BLaER1 treated with 17β-estradiol and CSF1 and Interleukin-3, amounts not matched to agents 10 nM and 100 nM (cell line): ENCODE measurements at regions not wholly inside any gene's neighbourhood (a gene's known extent, or its start where the extent isn't known, plus 50 kb on each side); places are given as distances from the start of the nearest gene placed in this dataset.

Experiments
- H3K27ac ChIP-seq, 11 experiments: shearing (Covaris generic); formaldehyde crosslinking; 2 replicates each; pipeline ENCODE4 v1.8.1; 2022
- H3K27me3 ChIP-seq, 11 experiments: shearing (Covaris generic); formaldehyde crosslinking; 2 replicates each; pipeline ENCODE4 v1.8.1; 2022
- H3K36me3 ChIP-seq, 11 experiments: shearing (Covaris generic); formaldehyde crosslinking; 2 replicates each; pipeline ENCODE4 v1.8.1; 2022
- H3K4me1 ChIP-seq, 10 experiments: shearing (Covaris generic); formaldehyde crosslinking; 2 replicates each; pipeline ENCODE4 v1.8.1; 2022
- H3K4me2 ChIP-seq, 11 experiments: shearing (Covaris generic); formaldehyde crosslinking; 2 replicates each; pipeline ENCODE4 v1.8.1; 2022
- H3K4me3 ChIP-seq, 10 experiments: shearing (Covaris generic); formaldehyde crosslinking; 2 replicates each; pipeline ENCODE4 v1.8.1; 2022
- H3K9ac ChIP-seq, 11 experiments: shearing (Covaris generic); formaldehyde crosslinking; 2 replicates each; pipeline ENCODE4 v1.8.1; 2022
- H3K9me3 ChIP-seq, 11 experiments: shearing (Covaris generic); formaldehyde crosslinking; replicated peaks in 1 of 11; 2 replicates each; pipeline ENCODE4 v1.8.1; 2022
- H4K20me1 ChIP-seq, 11 experiments: shearing (Covaris generic); formaldehyde crosslinking; 2 replicates each; pipeline ENCODE4 v1.8.1; 2022
- Cebpa-rat ChIP-seq, 11 experiments: shearing (Covaris generic); IDR thresholded peaks; 2 replicates each; pipeline ENCODE4 v1.8.1; 2022

DNA sequence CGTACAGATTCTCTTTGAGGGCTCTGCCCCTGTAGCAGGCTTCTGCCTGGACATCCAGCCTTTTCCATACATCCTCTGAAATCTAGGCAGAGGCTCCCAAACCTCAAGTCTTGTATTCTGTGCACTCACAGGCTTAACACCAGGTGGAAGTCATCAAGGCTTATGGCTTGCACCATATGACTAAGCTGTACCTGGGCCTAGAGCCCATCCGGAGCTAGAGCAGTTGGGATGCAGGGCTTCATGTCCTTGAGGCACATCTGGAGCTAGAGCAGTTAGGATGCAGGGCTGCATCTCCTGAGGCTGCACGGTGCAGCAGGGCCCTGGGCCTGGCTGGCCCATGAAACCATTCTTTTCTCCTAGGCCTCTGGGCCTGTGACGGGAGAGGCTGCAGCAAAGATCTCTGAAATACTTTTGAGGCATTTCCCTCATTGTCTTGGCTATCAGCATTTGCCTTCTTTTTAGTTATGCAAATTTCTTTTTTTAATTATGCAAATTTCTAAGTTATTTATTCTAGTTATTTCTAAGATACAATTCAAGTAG lies 98.7 kb downstream of the CD24 start:
- H3K9ac ChIP-seq: no peak overlapping the region
- no peaks in the 10 kb centered on the region for H4K20me1 ChIP-seq
- peak overlapping the region in 1 of 10 experiments; percentile 22; a peak in 1 of 20 replicates for H3K4me3 ChIP-seq
- peaks cover 30 to 44% (median 36%) of the 10 kb centered on the region in 11 experiments for H3K9me3 ChIP-seq
- no peak for TF ChIP-seq Cebpa-rat (IDR thresholded peaks at IDR 0.05)
- H3K27ac ChIP-seq: no peak overlapping the region
- no peaks in the 10 kb centered on the region for H3K4me1 ChIP-seq
- H3K27me3 ChIP-seq: no peaks in the 10 kb centered on the region
- H3K4me2 ChIP-seq: no peak overlapping the region
- peaks cover 0 to 5% (median 0%) of the 10 kb centered on the region in 11 experiments; a peak in 2 of 22 replicates for H3K36me3 ChIP-seq

DNA sequence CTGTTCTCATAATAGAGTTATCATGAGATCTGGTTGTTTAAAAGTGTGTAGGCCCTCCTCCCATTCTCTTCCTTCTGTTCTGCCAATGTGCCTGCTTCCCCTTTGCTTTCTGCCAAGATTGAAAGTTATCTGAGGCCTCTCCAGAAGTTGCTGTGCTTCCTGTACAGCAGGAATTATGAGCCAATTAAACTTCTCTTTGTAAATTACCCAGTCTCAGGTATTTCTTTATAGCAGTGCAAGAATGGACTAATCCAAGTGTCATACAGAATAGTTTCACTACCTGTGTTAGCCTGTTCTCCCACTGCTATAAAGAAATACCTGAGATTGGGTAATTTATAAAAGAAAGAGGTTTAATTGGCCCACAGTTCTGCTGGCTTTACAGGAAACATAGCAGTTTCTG lies 100.0 kb downstream of the CD24 start:
- Histone ChIP-seq H3K4me3 (no peak overlapping the region), H3K9ac (no peak overlapping the region), H3K27me3 (no peaks in the 10 kb centered on the region), H3K9me3 (peaks cover 30 to 47% (median 36%) of the 10 kb centered on the region in 11 experiments), H4K20me1 (no peaks in the 10 kb centered on the region), H3K4me2 (no peak overlapping the region), H3K36me3 (peaks cover 0 to 5% (median 0%) of the 10 kb centered on the region in 11 experiments; a peak in 2 of 22 replicates), H3K4me1 (no peaks in the 10 kb centered on the region), H3K27ac (no peak overlapping the region)
- no peak for TF ChIP-seq Cebpa-rat (IDR thresholded peaks at IDR 0.05)

DNA sequence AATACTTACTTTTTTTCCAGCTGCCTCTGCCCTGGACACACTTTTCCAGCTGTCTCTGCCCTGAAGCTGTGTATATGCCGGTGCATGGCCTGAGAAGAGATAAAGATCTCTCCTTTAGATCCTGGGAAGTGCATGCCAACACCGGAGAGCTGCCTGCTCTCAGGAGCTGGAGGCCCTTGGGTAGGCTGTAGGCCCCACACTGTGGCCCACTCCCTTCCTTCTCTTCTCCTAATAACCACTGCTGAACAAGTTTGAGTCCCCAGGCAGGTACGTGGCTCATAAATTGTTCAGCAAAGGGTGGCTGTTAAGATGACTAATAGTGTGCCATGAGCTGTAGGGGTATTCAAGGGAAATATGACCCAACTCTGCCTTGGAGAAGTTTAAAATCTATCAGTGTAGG lies 102.5 kb downstream of the CD24 start:
- Histone ChIP-seq H3K9me3 (peaks cover 28 to 57% (median 40%) of the 10 kb centered on the region in 11 experiments), H3K9ac (no peak overlapping the region), H3K27me3 (no peaks in the 10 kb centered on the region), H3K36me3 (peaks cover 0 to 5% (median 0%) of the 10 kb centered on the region in 11 experiments; a peak in 2 of 22 replicates), H3K4me1 (no peaks in the 10 kb centered on the region), H4K20me1 (no peaks in the 10 kb centered on the region), H3K4me2 (no peak overlapping the region), H3K27ac (no peak overlapping the region), H3K4me3 (no peak overlapping the region)
- TF ChIP-seq Cebpa-rat (IDR thresholded peaks at IDR 0.05): no peak

DNA sequence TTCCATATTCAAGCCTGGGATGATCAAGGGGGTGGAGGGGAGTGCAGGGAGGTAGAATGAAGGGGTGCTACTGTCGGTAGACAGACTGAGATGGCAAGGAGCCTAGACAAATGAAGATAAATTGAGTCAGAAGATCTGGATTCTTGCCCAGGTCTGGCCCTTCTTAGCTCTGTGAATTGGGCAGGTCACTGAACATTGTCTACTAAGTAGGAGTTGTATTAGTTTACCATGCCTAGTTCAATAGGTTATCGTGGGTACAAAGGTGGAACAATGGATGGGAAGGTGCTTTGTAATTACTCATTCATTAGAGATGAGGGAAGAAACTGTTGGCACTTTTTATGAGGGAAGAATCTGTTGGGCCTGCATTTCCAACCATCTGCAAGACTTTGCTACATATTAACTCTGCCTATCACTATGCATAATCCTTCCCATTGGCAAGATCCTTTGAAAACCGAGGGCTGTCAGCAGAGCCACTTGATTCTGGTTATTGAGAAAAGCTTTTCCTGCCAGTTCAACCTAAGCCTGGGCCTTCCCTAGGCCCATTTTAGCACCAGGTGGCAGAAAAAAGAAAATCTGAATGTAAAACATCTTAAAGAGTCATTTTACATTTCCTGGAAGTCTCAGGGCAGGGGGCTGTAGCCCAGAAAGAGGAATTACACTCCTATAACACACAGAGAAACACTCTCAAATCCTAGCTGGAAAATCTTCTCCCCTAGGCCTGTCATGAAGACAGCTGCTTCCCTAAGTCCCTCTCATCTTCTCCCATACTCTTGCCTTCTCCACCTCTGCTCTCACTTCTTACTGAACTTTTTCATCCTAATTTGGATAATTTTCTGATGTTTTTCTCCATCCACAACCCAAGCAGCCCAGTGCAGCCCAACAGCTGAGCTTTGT lies 103.5 kb downstream of the CD24 start:
- no peak overlapping the region for H3K27ac ChIP-seq
- H3K9ac ChIP-seq: no peak overlapping the region
- no peaks in the 10 kb centered on the region for H3K27me3 ChIP-seq
- H3K4me2 ChIP-seq: no peak overlapping the region
- H3K4me3 ChIP-seq: no peak overlapping the region
- no peaks in the 10 kb centered on the region for H4K20me1 ChIP-seq
- no peak for TF ChIP-seq Cebpa-rat (IDR thresholded peaks at IDR 0.05)
- peaks cover 26 to 57% (median 40%) of the 10 kb centered on the region in 11 experiments for H3K9me3 ChIP-seq
- no peaks in the 10 kb centered on the region for H3K4me1 ChIP-seq
- H3K36me3 ChIP-seq: peaks cover 0 to 5% (median 0%) of the 10 kb centered on the region in 11 experiments; a peak in 2 of 22 replicates

DNA sequence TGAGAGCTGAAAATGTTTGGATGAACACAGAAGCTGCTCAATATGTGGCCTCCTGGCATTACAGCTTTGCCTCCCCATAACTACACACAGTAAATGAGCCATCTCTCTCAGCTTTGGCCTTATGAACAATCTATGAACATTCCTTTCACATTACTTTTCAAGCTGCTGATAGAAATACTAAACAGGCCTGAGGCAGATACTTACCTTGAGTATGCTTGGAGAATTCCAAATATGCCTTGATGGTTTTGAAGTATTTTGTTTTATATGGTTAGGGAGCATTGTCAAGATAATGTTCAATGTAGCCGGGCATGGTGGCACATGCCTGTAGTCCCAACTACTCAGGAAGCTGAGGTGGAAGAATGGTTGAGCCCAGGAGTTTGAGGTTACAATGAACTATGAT lies 104.5 kb downstream of the CD24 start:
- Histone ChIP-seq H4K20me1 (no peaks in the 10 kb centered on the region), H3K9me3 (peaks cover 16 to 57% (median 40%) of the 10 kb centered on the region in 11 experiments), H3K4me3 (no peak overlapping the region), H3K4me1 (no peaks in the 10 kb centered on the region), H3K36me3 (no peaks in the 10 kb centered on the region), H3K9ac (no peak overlapping the region), H3K4me2 (no peak overlapping the region), H3K27me3 (no peaks in the 10 kb centered on the region), H3K27ac (no peak overlapping the region)
- TF ChIP-seq Cebpa-rat (IDR thresholded peaks at IDR 0.05): no peak

DNA sequence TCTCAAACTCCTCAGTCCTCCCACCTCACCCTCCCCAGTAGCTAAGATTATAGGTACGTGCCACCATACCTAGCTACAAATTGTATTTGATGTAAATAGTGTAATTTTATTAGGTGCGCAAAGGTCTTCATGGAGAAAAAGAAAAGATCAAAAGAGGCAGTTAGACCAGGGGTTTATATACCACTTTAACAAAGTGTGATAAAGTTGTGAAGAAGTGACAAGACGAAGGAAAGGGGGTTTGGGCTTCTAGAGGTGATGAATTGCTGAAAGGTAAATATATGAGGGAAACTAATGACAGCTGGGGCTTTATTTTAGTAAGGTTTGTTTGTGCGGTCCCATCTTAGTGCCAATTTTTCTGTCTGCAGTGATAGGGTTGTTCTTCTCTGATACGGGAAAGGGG lies 105.3 kb downstream of the CD24 start:
- no peaks in the 10 kb centered on the region for H4K20me1 ChIP-seq
- H3K27ac ChIP-seq: no peak overlapping the region
- H3K27me3 ChIP-seq: no peaks in the 10 kb centered on the region
- H3K9me3 ChIP-seq: peaks cover 16 to 57% (median 36%) of the 10 kb centered on the region in 11 experiments
- TF ChIP-seq Cebpa-rat (IDR thresholded peaks at IDR 0.05): no peak
- H3K9ac ChIP-seq: no peak overlapping the region
- no peaks in the 10 kb centered on the region for H3K36me3 ChIP-seq
- H3K4me3 ChIP-seq: no peak overlapping the region
- no peaks in the 10 kb centered on the region for H3K4me1 ChIP-seq
- H3K4me2 ChIP-seq: no peak overlapping the region

DNA sequence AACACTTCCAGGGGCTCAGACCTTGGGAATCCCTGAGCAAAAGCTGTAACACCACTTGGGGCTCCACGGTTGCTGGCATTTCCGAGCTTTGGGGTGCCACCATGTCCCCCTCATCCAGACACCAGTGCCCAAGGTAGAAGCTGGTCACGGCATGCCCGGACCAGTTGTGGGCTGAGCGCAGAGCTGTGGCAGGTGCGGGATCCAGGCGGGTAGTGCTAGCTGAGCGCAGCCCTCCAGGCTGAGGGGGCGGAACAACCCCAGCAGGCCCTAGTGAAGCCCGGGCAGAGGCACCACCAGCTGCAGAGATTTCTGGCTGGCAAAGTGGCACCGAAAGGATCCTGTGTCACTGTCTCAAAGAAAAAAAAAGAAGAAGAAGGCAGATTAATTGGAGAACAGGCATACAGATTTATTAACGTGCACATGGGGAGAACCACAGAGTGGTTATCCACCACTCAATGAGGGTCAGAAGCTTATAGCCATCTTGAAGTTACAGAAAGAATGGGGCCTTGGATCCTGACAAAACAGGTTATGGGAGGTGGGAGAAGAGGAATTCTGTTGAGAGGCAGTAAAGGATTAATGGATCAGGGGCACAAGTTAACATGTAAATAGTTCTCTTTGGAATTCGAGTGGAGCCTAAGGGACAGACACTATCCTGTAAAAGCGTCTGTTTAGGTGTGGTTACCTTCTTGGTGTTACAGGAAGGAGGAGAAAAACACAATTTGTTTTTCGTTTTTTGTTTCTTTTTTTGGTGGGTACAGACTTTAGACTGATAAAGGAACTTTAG lies 107.5 kb downstream of the CD24 start:
- Histone ChIP-seq H3K36me3 (no peaks in the 10 kb centered on the region), H3K4me1 (no peaks in the 10 kb centered on the region), H3K27ac (no peak overlapping the region), H3K9ac (no peak overlapping the region), H3K4me3 (no peak overlapping the region), H4K20me1 (no peaks in the 10 kb centered on the region), H3K9me3 (peaks cover 37 to 76% (median 56%) of the 10 kb centered on the region in 11 experiments), H3K4me2 (no peak overlapping the region), H3K27me3 (no peaks in the 10 kb centered on the region)
- TF ChIP-seq Cebpa-rat (IDR thresholded peaks at IDR 0.05): no peak

DNA sequence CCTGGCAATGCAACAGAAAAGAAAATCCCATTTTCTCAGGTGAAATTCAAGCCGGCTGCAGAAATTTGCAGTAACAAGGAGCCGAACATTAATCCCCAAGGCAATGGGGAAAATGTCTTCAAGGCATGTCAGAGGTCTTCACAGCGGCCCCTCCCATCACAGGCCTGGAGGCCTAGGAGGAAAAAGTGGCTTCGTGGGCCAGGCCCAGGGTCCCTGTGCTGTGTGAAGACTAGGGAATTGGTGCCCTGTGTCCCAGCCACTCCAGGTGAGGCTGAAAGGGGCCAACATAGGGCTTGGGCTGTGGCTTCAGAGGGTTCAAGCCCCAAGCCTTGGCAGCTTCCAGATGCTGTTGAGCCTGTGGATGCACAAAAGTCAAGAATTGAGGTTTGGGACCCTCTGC lies 111.7 kb downstream of the CD24 start:
- Histone ChIP-seq H4K20me1 (no peaks in the 10 kb centered on the region), H3K9me3 (peaks cover 71 to 92% (median 82%) of the 10 kb centered on the region in 11 experiments), H3K27ac (no peak overlapping the region), H3K4me2 (no peak overlapping the region), H3K4me3 (no peak overlapping the region), H3K9ac (no peak overlapping the region), H3K4me1 (no peaks in the 10 kb centered on the region), H3K36me3 (peaks cover 0 to 6% (median 0%) of the 10 kb centered on the region in 11 experiments; a peak in 1 of 22 replicates), H3K27me3 (no peaks in the 10 kb centered on the region)
- TF ChIP-seq Cebpa-rat (IDR thresholded peaks at IDR 0.05): no peak

DNA sequence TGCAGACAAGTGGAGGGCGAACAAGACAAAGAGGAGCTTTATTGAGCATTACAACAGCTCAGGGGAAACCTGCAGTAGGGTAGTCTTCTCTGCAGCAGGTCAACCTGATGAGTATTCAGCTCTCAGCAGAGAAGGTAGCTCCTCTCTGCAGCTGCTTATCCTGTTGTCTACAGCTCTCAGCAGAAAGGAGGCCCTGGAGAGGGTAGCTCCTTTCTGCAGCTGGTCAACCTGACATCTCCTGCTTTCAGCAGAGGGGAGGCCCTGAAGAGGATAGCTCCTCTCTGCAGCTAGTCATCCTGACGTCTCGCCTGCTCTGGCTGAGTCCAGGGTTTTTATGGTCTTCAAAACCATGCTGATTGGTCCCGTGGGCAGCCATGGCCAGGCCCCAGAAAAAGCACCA lies 113.6 kb downstream of the CD24 start:
- peaks cover 61 to 77% (median 68%) of the 10 kb centered on the region in 11 experiments for H3K9me3 ChIP-seq
- TF ChIP-seq Cebpa-rat (IDR thresholded peaks at IDR 0.05): no peak
- H3K36me3 ChIP-seq: peaks cover 0 to 6% (median 0%) of the 10 kb centered on the region in 11 experiments; a peak in 1 of 22 replicates
- no peak overlapping the region for H3K9ac ChIP-seq
- no peaks in the 10 kb centered on the region for H3K27me3 ChIP-seq
- H3K4me2 ChIP-seq: no peak overlapping the region
- no peaks in the 10 kb centered on the region for H4K20me1 ChIP-seq
- no peaks in the 10 kb centered on the region for H3K4me1 ChIP-seq
- peak overlapping the region in 1 of 10 experiments; percentile 7; a peak in 1 of 20 replicates for H3K4me3 ChIP-seq
- no peak overlapping the region for H3K27ac ChIP-seq
